HG03432 (cell line): ENCODE measurements at regions not wholly inside any gene's neighbourhood (a gene's known extent, or its start where the extent isn't known, plus 50 kb on each side); places are given as distances from the start of the nearest gene placed in this dataset.

Experiments used
- ATAC-seq: cut with Tn5 transposase; IDR thresholded peaks from one replicate; pipeline ENCODE4 v1.9.1; 2021; ENCODE audit warnings: mild to moderate bottlenecking, moderate library complexity; ENCODE audit not compliant: unreplicated experiment

GRCh38 chr2:16283071-16283850 lies 342.9 kb downstream of the MYCN start:
- ATAC-seq, result no peak

DNA sequence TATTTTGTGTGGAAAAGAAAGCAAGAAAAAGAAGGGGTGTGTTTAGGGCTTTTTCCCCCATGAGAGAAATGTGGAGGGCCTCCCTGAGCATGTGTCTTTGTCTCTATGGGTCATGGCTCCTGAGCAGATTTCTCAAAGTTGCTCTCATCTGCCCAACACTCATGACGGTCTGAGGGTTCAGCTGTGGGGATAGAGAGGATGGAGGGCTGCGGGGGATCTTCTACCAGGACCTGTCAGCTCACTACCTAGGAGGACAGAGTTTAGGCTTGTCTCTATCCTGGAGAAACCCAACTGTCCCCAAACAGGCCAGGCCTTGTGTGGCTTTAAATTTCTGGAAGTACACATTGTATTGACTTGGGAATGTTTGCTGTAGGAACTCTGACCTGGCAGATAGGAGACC lies 342.2 kb downstream of the MYCN start:
- ATAC-seq, result no peak

DNA sequence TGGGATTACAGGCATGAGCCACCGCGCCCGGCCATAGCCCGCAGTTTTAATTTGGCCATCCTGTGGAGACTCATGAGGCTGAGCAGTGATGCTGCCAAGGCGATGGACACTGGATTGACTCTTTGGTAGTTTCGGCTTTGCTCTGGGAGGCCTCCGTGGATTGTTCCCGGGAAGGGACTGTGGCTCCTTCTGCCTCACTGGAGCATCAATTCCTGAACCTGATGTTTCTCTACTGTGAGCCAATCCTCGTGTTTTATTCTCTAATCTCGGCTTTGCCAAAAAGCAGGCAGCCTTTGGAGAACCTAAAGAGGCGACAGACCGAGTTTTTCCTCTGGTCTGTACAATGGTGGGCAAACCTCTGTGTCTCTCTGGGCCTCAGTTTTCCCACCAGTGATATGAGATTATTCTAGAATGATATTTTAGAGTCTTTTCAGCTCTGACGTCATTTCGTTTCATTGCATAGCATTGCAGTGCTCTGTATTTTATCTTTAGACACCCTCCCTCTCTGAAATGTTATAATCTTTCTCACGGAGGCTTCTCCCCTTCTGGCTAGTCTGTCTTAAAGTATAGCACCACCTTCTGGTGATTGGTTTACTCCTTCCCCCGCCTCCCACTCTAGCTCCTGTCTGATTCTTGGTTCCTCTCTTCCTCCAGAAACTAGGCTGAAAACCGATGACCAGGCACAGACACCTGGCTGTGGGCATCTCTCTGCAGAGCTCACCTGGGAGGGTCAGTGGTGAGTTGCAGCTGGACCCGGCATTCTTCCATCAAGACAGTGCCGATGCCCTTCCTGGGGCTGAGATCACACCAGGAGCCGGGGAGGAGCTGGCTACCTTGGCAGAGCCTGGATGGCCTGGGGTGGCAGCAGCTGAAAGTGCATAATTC lies 341.3 kb downstream of the MYCN start:
- peak; percentile 85 for ATAC-seq

DNA sequence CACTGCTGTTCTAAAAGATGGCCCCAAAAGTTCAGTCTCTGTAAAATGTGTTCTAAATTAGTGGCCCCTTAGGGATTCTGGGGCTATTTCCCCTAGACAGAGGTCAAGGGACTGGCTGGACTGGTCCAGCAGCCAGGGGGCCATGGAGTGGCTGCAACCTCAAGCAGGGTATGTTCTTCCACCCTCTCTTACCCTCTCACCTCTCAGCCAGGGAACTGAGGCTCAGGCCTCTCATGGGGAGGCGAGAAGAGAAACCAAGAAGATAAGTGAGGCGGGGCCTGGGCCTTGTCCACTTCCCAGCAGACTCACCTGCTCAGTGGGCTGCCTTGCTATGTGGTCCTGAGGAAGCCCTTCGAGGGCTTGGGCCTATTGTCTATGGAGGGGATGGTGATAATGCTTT lies 339.7 kb downstream of the MYCN start:
- no peak for ATAC-seq

DNA sequence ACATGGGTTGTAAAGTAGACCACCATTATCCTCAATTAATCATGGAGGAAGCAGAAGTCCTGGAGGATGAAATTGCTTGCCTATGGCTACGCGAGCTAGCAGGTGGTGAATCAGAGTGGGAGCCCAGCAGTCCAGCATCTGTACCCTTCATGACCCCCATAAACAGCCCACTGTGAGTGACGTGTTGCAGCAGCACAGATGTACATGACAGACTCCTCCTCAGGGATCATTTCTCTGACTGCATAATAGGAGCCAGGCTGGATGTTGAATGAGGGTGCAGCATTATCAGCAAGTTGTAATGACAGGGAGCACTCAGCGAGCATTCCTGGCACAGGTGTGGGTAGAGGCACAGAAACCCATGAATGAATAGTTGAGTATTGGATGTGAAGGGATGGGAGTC lies 339.3 kb downstream of the MYCN start:
- ATAC-seq, result no peak

GRCh38 chr2:16279201-16279570 lies 338.8 kb downstream of the MYCN start:
- ATAC-seq, result no peak

DNA sequence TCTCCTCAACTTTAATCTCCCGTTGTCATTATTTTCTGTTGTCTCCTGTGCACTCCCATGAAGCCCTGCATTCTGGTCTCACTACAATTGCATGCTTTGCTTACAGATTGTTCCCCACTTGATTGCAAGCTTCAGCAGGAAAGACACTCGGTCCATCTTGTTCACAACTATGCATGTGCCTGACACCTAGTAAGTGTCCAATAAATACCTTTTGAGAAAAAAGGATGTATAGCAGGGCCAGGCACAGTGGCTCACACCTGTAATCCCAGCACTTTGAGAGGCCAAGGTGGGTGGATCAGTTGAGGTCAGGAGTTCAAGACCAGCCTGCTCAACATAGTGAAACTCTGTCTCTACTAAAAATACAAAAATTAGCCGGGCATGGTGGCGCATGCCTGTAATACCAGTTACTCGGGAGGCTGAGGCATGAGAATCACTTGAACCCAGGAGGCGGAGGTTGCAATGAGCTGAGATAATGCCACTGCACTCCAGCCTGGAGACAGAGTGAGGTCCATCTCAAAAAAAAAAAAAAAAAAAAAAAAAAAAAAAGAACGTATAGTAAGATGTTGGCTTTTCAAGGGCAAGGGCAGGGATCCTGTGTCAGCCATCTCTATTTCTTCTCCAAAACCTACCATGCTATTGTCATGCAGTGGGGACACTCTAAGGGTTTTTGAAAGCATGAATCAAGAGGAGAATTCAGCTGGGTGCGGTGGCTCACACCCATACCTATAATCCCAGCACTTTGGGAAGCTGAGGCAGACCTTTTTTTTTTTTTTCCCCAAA lies 338.3 kb downstream of the MYCN start:
- no peak for ATAC-seq

DNA sequence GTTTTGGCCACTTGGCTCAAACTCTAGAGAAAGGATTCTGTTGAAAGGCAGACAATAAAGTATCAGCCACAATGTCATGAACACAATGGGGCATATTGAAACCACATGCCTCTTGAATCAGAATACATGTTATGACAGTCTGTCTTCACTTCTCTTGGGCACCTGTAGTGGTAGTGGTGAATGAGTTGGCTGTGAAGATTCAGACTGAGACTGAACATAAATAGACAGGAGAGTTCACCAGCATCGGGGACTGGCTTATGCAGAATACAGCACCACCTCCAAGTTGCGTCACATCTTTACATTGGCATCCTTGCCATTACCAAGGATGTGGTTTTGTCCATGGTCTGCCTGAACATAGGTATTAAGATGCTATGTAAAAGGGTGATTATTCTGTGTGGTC lies 336.8 kb downstream of the MYCN start:
- ATAC-seq, result no peak

- no peak for ATAC-seq
Measured at GRCh38 chr2:16275661-16276060, 335.3 kb downstream of the MYCN start.

DNA sequence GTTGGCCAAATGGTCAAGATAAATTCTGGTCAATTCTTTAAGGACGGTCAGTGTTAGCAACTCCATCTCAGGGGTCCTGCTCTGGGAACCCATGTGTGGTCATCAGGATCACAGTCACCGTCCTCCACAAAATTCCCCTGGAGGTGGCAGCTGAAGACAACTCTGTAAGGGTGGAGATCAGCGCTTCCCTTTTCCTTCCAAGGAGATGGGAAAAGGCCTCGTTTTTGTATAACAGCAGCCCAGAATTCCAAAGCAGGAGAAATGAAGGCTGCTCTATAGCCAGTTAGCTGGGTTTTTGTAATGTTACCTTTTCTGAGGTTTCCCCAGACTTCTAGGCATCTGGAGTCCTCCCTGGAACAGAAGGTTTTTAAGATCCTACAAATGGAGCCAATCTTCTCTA lies 334.8 kb downstream of the MYCN start:
- ATAC-seq, result no peak

DNA sequence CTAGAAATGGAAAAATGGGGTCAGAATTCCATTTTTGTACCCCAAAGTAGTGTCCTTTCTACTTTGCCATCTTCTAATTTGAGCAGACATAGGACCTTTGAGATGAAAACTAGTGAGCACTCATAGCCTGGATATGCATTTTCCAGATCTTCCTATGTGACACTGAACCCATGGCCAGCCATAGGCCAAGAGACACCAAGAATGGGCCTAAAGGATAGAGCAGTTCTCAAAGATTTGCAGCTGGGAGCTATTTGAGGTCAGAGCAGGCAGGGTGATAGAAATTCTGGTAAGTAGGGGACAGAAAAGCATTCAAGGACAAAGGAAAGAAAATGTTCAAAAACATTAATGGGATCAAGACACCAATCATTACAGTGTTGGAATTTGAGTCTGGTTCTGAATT lies 332.8 kb downstream of the MYCN start:
- no peak for ATAC-seq

DNA sequence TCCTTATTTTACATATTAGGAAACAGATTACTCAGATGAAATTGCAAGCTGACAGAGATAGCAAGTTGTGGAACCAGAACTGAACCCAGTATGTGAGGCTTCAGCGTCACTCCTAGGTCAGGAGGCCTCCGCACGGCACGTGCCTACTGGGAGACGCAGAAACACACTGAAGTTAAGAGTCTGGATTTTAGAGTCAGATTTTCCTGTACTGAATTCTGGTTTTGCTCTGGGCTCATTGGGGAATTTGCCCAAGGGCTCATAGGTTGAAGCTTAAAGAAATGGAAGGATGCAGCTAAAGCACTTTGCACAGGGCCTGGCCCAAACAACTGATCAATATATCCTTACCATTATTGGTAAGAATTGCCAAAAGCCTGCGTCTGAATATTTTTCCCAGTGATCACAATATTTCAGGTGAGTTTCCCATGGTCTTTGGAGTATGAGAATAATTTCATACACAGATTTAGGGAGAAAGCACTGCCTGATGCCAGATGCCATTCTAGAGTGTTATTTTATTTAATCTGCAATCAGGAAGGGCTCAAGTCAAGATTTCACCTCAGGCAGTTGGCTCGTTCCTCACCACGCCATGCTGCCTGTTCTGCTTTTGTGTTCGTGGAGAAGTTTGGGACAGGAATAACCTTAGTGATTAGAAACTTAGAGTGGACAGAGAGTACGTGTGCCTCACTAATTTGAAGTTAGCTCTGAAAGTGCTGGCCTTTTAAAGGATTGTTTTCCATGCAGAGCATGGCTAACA lies 331.9 kb downstream of the MYCN start:
- no peak for ATAC-seq

DNA sequence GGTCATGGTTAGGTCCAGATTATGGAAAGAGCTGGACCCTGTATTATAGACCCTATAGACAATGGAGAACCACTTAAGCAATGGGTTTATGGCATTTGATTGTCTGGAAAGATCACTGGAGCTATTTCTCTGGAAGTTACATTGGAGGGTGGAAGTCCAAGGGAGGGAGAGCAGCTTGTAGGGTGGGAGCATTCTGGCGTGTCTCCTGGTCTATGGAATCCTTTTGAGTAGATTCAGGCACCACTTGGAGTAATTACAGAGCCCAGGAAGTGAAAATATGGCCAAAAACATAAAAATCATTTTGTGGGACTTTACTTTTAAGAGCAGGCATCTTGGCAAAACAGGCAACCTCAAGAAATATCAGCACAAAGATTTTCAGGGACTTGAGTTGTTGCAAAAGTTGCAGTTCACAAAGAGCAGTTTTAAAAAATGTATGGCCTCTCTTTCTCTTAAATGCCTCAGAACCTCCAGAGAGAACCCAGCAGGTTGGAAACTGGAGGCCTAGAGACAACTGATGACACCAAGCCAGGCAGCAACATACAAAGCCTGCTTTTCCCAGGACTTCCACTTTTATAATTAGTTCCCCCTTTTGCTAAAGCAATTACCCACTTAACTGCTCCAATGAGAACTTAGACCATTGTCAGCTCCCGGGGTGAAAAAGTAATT lies 331.0 kb downstream of the MYCN start:
- ATAC-seq, result no peak

GRCh38 chr2:16270441-16270840 lies 330.1 kb downstream of the MYCN start:
- ATAC-seq, result no peak

- ATAC-seq, result no peak
Measured at GRCh38 chr2:16268301-16269000, 328.1 kb downstream of the MYCN start.

DNA sequence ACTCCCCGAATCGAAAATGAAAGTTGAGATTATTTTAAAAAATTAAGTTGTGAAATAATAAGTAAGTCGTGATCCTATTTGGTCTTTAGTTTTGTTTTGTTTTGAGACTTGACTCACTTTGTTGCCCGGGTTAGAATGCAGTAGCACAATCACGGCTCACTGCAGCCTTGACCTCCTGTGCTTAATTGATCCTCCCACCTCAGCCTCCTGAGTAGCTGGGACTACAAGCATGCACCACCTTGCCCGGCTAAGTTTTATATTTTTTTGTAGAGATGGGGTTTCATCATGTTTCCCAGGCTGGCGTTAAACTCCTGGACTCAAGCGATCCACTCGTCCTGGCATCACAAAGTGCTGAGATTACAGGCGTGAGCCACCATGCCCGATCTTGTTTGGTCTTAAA lies 326.2 kb downstream of the MYCN start:
- no peak for ATAC-seq

DNA sequence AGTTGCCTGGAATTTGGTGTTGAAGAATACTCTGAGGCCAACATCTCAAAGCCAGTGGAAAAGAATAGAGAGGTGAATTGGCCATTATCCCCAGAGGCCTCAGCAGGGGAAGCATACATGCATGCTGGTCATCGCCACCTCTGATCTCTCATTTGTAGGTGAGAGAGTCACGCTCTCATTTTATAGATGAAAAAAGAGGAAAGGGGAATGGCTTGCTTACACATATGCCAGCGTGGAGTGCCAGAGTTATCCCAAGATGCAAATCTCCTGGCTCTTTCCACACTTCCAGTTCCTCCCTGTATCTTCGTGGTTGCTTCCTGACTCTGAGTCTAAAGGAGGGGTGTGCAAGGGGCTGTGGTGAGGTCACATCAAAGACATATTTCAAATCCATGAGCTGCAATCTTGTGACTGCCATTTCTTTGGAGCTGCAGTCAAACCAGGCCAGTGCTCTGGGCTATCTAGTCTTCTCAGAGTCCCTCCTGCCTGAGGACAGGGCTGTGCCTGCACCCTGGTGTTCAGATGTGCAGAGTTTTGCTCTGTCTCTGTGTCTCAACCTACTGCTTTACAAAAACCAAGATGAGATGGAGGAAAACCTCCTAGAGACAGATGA lies 324.7 kb downstream of the MYCN start:
- ATAC-seq, result no peak

- ATAC-seq, result no peak
Measured at GRCh38 chr2:16264491-16264890, 324.1 kb downstream of the MYCN start.

DNA sequence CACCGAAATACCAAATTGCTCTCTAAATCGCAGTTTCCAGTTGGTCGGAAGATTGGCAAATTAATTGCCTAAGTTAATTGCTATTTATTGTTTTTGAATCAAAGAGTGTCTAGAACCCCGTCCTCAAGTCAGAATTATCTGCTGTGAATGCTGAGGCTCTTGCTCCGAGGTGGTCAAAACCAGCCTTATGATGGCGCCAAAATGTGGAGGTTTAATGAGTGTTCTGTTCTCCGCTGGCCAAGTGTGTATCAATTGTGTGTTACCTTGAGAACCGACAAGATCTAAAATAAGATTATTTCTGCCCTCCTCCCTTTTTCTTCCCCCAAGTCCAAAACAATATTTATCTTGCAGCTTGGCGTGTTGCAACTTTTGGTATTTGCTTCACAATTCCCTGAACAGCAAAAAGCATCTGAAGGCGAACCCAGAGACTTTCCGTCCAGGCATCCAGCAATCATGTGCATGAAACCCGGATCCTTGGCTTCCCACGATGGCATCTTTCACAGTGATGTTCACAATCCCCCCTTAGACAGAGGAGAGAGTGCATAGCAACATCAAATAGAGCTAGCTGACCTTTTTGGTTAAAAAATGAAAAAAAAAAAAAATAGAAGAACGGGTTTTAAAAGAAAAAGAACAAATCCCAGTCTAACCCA lies 323.0 kb downstream of the MYCN start:
- ATAC-seq, result no peak
